DOHH2 (cell line): ENCODE measurements at regions not wholly inside any gene's neighbourhood (a gene's known extent, or its start where the extent isn't known, plus 50 kb on each side); places are given as distances from the start of the nearest gene placed in this dataset.

Source experiments
- H3F3A ChIP-seq: fragments of 200-600 bp; sonication (generic), shearing (Covaris generic); 2 replicates; pipeline ENCODE4 v1.6.0; 2016; ENCODE audit warnings: antibody characterized with exemption, mild to moderate bottlenecking; ENCODE audit not compliant: control insufficient read depth, insufficient read depth
- H3K27ac ChIP-seq: fragments of 200-600 bp; sonication (generic); 2 replicates; pipeline ENCODE4 v1.5.1; 2014; ENCODE audit warnings: low read depth, mild to moderate bottlenecking, low read length, moderate library complexity
- H3K27me3 ChIP-seq: fragments of 200-600 bp; sonication (generic); 2 replicates; pipeline ENCODE4 v1.6.1; 2014; ENCODE audit warnings: mild to moderate bottlenecking, low read length, mixed read lengths; ENCODE audit not compliant: control insufficient read depth
- H3K36me3 ChIP-seq: fragments of 200-600 bp; sonication (generic); 2 replicates; pipeline ENCODE4 v1.6.1; 2014; ENCODE audit warnings: mild to moderate bottlenecking, low read length, moderate library complexity, mixed read lengths; ENCODE audit not compliant: control insufficient read depth
- H3K4me1 ChIP-seq: fragments of 200-600 bp; sonication (generic); 2 replicates; pipeline ENCODE4 v1.6.1; 2014; ENCODE audit warnings: mild to moderate bottlenecking, low read length, mixed read lengths; ENCODE audit not compliant: control insufficient read depth
- H3K4me2 ChIP-seq: fragments of 200-600 bp; sonication (generic); 2 replicates; pipeline ENCODE4 v1.6.0; 2014; ENCODE audit warnings: mild to moderate bottlenecking, low read length, moderate library complexity
- H3K4me3 ChIP-seq: fragments of 200-600 bp; sonication (generic); 2 replicates; pipeline ENCODE4 v1.5.1; 2014; ENCODE audit warnings: mild to moderate bottlenecking, low read length, mixed read lengths
- H3K79me2 ChIP-seq: fragments of 200-600 bp; sonication (generic); 2 replicates; pipeline ENCODE4 v1.6.1; 2014; ENCODE audit warnings: mild to moderate bottlenecking, low read length, mixed read lengths; ENCODE audit not compliant: control insufficient read depth
- H3K9me2 ChIP-seq: fragments of 200-600 bp; sonication (generic); replicated peaks from 2 replicates; pipeline ENCODE4 v1.6.1; 2014; ENCODE audit warnings: mild to moderate bottlenecking, low read length, mixed read lengths; ENCODE audit not compliant: control insufficient read depth
- H3K9me3 ChIP-seq: fragments of 200-600 bp; sonication (generic); 2 replicates; pipeline ENCODE4 v1.6.1; 2014; ENCODE audit warnings: antibody characterized with exemption, low read length, mixed read lengths; ENCODE audit not compliant: control insufficient read depth, insufficient read depth
- H4K20me1 ChIP-seq: fragments of 200-600 bp; sonication (generic); 2 replicates; pipeline ENCODE4 v1.6.0; 2014; ENCODE audit warnings: low read depth, mild to moderate bottlenecking, antibody characterized with exemption, low read length, moderate library complexity; ENCODE audit not compliant: control insufficient read depth, insufficient read depth
- CTCF ChIP-seq: fragments of 200-600 bp; sonication (generic); IDR thresholded peaks from one replicate; pipeline ENCODE4 v1.5.1; 2014; ENCODE audit warnings: antibody characterized with exemption, mild to moderate bottlenecking, low read depth, low read length; ENCODE audit not compliant: poor library complexity, severe bottlenecking
- EZH2phosphoT487 ChIP-seq: fragments of 200-600 bp; sonication (generic); IDR thresholded peaks from 2 replicates; pipeline ENCODE4 v1.6.1; 2017; ENCODE audit warnings: borderline replicate concordance, mild to moderate bottlenecking, antibody characterized with exemption, low read length, moderate library complexity, mixed read lengths

GRCh38 chr5:135629666-135630065 lies 50.9 kb upstream of the CXCL14 start:
- H3F3A ChIP-seq, result no peaks in the 10 kb centered on the region
- H3K9me2 ChIP-seq, result no peaks in the 10 kb centered on the region
- H4K20me1 ChIP-seq, result no peaks in the 10 kb centered on the region
- TF ChIP-seq CTCF, result no peak
- no peak for TF ChIP-seq EZH2phosphoT487
- H3K4me2 ChIP-seq, result no peak overlapping the region
- no peak overlapping the region for H3K4me3 ChIP-seq
- H3K27me3 ChIP-seq, result no peaks in the 10 kb centered on the region; the same call in 1 of the 2 replicates
- no peaks in the 10 kb centered on the region for H3K4me1 ChIP-seq
- H3K79me2 ChIP-seq, result no peaks in the 10 kb centered on the region
- H3K9me3 ChIP-seq, result no peaks in the 10 kb centered on the region
- H3K27ac ChIP-seq, result no peak overlapping the region
- H3K36me3 ChIP-seq, result no peaks in the 10 kb centered on the region

GRCh38 chr5:135628771-135629563 lies 50.2 kb upstream of the CXCL14 start:
- TF ChIP-seq CTCF (no peak), EZH2phosphoT487 (no peak)
- no peaks in the 10 kb centered on the region for H3K4me1 ChIP-seq
- H3K27ac ChIP-seq, result no peak overlapping the region

More at GRCh38 chr5:135628771-135629563, 50.2 kb upstream of the CXCL14 start:
- no peaks in the 10 kb centered on the region for H3F3A ChIP-seq
- no peak overlapping the region for H3K4me2 ChIP-seq
- H3K27me3 ChIP-seq, result no peaks in the 10 kb centered on the region; the same call in 1 of the 2 replicates
- H3K36me3 ChIP-seq, result no peaks in the 10 kb centered on the region
- H3K9me3 ChIP-seq, result no peaks in the 10 kb centered on the region
- no peaks in the 10 kb centered on the region for H3K9me2 ChIP-seq
- no peaks in the 10 kb centered on the region for H4K20me1 ChIP-seq
- H3K4me3 ChIP-seq, result no peak overlapping the region
- no peaks in the 10 kb centered on the region for H3K79me2 ChIP-seq
